Calu3 (cell line): ENCODE measurements at regions not wholly inside any gene's neighbourhood (a gene's known extent, or its start where the extent isn't known, plus 50 kb on each side); places are given as distances from the start of the nearest gene placed in this dataset.

ENCODE experiments used
- BruUV-seq: library from RNA; stranded (reverse); fragments of 400-500 nt; replicated peaks from 2 replicates; lab custom pipeline; 2021; lab: Mats Ljungman, UMichigan
- CTCF ChIA-PET: fragments of 300-600 bp; sonication (Branson Sonifier 250); formaldehyde crosslinking; loops from one replicate; lab custom pipeline; 2022; ENCODE audit warnings: antibody characterized with exemption; lab: Charles Lee
- DNase-seq: peaks from one replicate; pipeline ENCODE4 v3.0.0; 2022
- H3K27ac Mint-ChIP-seq: one replicate; pipeline ENCODE4 v1.8.0; 2022; ENCODE audit warnings: mixed read lengths; ENCODE audit not compliant: unreplicated experiment
- H3K27me3 Mint-ChIP-seq: one replicate; pipeline ENCODE4 v1.8.0; 2022; ENCODE audit warnings: mixed read lengths; ENCODE audit not compliant: unreplicated experiment
- H3K36me3 Mint-ChIP-seq: one replicate; pipeline ENCODE4 v1.8.0; 2022; ENCODE audit warnings: mild to moderate bottlenecking, moderate library complexity, mixed read lengths; ENCODE audit not compliant: insufficient read depth, unreplicated experiment
- H3K4me1 Mint-ChIP-seq: one replicate; pipeline ENCODE4 v1.8.0; 2022; ENCODE audit warnings: mild to moderate bottlenecking, low read depth, mixed read lengths; ENCODE audit not compliant: unreplicated experiment
- H3K4me3 Mint-ChIP-seq: one replicate; pipeline ENCODE4 v1.8.0; 2022; ENCODE audit warnings: mild to moderate bottlenecking, low read depth, moderate library complexity, mixed read lengths; ENCODE audit not compliant: unreplicated experiment
- H3K9me3 Mint-ChIP-seq: one replicate; pipeline ENCODE4 v1.8.0; 2022; ENCODE audit warnings: low read depth, mixed read lengths; ENCODE audit not compliant: unreplicated experiment
- intact Hi-C: fragments of 100-400 bp; cut with micrococcal nuclease; formaldehyde crosslinking; loops from one replicate; pipeline ENCODE4 v1.10.0; 2022; ENCODE audit not compliant: unreplicated experiment
- TF ChIP-seq, protein P1 (sequence below): fragments of 200-600 bp; IDR thresholded peaks from one replicate; pipeline ENCODE4 v1.8.0; 2022; ENCODE audit warnings: antibody characterized with exemption; ENCODE audit not compliant: unreplicated experiment

DNA sequence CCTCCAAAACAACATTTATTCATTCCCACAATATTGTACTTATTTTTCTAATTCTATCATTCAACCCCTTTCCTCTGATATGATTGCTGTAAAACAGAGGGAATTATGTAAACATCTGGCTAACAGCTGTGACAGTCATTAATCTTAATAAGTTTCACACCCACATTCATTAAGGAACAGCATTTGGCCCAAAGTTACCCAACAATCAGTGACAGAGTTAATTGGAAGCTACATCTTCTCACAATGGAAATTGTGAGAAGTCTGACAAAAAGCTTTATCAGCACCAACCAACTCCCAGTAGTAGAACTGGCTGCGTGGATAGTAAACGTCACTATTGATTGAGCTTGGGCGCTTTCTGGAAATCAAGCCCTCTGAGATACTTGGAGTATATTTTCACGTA lies 165.8 kb upstream of the SLC24A5 start:
- intact Hi-C loops, result no loop called here
- no peak for DNase-seq

DNA sequence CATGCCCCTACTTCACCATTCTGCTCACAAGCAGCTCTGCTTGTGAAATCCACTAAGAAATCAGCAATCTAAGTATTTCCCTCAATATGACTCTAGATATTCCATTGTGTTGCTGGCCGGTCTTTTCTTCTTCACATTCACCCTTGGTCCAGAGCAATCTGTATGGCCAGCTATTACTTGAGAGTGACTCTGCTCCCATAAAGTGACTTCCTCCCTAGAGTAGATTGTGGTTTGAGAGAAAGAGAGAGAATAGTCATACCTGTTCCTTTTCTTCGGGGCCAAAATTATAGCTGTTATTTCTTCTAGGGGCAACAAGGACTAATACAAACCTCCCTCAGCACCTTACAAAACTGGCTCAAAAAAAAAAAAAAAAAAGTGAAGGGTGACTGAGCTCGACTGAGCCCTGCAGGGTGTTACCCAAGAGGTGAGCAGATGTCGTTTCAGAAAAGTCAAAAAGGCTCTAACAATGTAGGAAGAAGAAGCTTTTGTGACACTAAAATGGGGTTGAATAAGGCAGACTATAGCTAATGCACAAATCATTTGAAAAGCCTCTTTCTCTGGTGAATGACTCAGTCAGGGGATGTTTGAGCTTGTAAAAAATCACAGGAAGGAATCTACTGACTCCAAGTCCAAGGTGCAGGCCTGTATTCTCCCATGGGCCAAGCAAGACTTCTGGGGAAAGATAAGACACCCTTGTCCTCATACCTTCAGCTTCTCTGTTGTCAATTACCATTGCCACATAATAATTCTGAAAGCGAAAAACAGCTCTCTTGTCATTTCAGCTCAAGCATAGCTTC lies 161.0 kb upstream of the SLC24A5 start:
- intact Hi-C loops, result no loop called here
- Mint-ChIP-seq H3K9me3 (peaks cover 21% of the 10 kb centered on the region), H3K4me3 (no peak overlapping the region), H3K36me3 (no peaks in the 10 kb centered on the region), H3K27me3 (no peaks in the 10 kb centered on the region), H3K27ac (no peak overlapping the region), H3K4me1 (no peaks in the 10 kb centered on the region)
- DNase-seq, result no peak
- TF ChIP-seq, protein P1, sequence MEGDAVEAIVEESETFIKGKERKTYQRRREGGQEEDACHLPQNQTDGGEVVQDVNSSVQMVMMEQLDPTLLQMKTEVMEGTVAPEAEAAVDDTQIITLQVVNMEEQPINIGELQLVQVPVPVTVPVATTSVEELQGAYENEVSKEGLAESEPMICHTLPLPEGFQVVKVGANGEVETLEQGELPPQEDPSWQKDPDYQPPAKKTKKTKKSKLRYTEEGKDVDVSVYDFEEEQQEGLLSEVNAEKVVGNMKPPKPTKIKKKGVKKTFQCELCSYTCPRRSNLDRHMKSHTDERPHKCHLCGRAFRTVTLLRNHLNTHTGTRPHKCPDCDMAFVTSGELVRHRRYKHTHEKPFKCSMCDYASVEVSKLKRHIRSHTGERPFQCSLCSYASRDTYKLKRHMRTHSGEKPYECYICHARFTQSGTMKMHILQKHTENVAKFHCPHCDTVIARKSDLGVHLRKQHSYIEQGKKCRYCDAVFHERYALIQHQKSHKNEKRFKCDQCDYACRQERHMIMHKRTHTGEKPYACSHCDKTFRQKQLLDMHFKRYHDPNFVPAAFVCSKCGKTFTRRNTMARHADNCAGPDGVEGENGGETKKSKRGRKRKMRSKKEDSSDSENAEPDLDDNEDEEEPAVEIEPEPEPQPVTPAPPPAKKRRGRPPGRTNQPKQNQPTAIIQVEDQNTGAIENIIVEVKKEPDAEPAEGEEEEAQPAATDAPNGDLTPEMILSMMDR, result no peak
- BruUV-seq, result no TSS peak
- CTCF ChIA-PET, result no interaction called here

More for the DNA sequence above, 165.8 kb upstream of the SLC24A5 start:
- TF ChIP-seq, protein P1, result no peak
- BruUV-seq, result no TSS peak
- H3K36me3 Mint-ChIP-seq, result no peaks in the 10 kb centered on the region
- H3K27ac Mint-ChIP-seq, result no peak overlapping the region
- H3K4me3 Mint-ChIP-seq, result no peak overlapping the region
- no peaks in the 10 kb centered on the region for H3K4me1 Mint-ChIP-seq
- CTCF ChIA-PET, result no interaction called here
- H3K9me3 Mint-ChIP-seq, result peaks cover 16% of the 10 kb centered on the region
- H3K27me3 Mint-ChIP-seq, result no peaks in the 10 kb centered on the region

- intact Hi-C loops, result no loop called here
- BruUV-seq, result no TSS peak
- Mint-ChIP-seq H3K27me3 (no peaks in the 10 kb centered on the region), H3K4me1 (no peaks in the 10 kb centered on the region), H3K9me3 (peaks cover 20% of the 10 kb centered on the region), H3K36me3 (no peaks in the 10 kb centered on the region), H3K27ac (no peak overlapping the region), H3K4me3 (no peak overlapping the region)
- TF ChIP-seq, protein P1, result no peak
- no peak for DNase-seq
- CTCF ChIA-PET, result no interaction called here
These were observed 159.2 kb upstream of the SLC24A5 start for GRCh38 chr15:47961401-47962090.

DNA sequence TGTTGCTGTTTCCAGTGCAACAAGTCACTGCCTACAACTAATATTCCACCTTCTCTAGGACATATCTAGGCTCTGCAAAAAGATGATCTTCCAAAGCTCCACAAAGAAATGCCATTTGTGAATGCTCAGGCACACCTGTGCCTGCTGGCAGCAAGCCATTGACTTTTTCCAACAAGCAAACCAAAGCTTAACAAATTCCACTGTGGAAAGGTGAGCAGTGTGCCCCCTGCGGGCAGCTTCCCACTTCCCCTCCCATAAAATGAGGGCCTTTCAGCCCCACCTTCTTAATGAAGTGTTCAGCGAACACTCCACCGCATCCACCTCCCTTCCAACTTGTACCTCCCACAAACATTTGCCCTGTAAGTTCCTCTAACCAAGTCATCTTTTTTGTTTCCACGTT lies 157.5 kb upstream of the SLC24A5 start:
- intact Hi-C loops, result no loop called here
- Mint-ChIP-seq H3K27me3 (no peaks in the 10 kb centered on the region), H3K36me3 (no peaks in the 10 kb centered on the region), H3K27ac (no peak overlapping the region), H3K4me1 (no peaks in the 10 kb centered on the region), H3K9me3 (peaks cover 22% of the 10 kb centered on the region), H3K4me3 (no peak overlapping the region)
- CTCF ChIA-PET, result no interaction called here
- TF ChIP-seq, protein P1, result no peak
- BruUV-seq, result no TSS peak
- DNase-seq, result no peak
